GM12864 (cell line): ENCODE measurements at regions not wholly inside any gene's neighbourhood (a gene's known extent, or its start where the extent isn't known, plus 50 kb on each side); places are given as distances from the start of the nearest gene placed in this dataset.

Experiments
- DNase-seq: peaks from one replicate; pipeline ENCODE4 v3.0.0-alpha.2; 2011; ENCODE audit warnings: low read depth
- H3K4me3 ChIP-seq: 2 replicates; pipeline ENCODE4 v1.5.1; 2011; ENCODE audit warnings: mild to moderate bottlenecking, low read depth, low read length, control low read depth
- CTCF ChIP-seq: IDR thresholded peaks from 2 replicates; pipeline ENCODE4 v1.5.1; 2011; ENCODE audit warnings: low read depth, mild to moderate bottlenecking, moderate library complexity, low read length, control low read depth, inconsistent platforms; ENCODE audit errors: missing control alignments

- TF ChIP-seq CTCF: no peak
- no peak overlapping the region for H3K4me3 ChIP-seq
- no peak for DNase-seq
Observed at GRCh38 chr21:25005388-25005787, 601.9 kb downstream of the MRPL39 start.

GRCh38 chr21:25002676-25003075 lies 604.6 kb downstream of the MRPL39 start:
- TF ChIP-seq CTCF: no peak
- H3K4me3 ChIP-seq: no peak overlapping the region
- no peak for DNase-seq

- no peak for DNase-seq
- H3K4me3 ChIP-seq: no peak overlapping the region
Observed at GRCh38 chr21:24995216-24995615, 612.1 kb downstream of the MRPL39 start.

GRCh38 chr21:24994717-24995116 lies 612.6 kb downstream of the MRPL39 start:
- DNase-seq: no peak
- TF ChIP-seq CTCF: no peak
- no peak overlapping the region for H3K4me3 ChIP-seq

More at GRCh38 chr21:24995216-24995615, 612.1 kb downstream of the MRPL39 start:
- TF ChIP-seq CTCF: no peak

GRCh38 chr21:24989516-24989915 lies 617.8 kb downstream of the MRPL39 start:
- no peak for TF ChIP-seq CTCF
- H3K4me3 ChIP-seq: no peak overlapping the region
- DNase-seq: no peak

GRCh38 chr21:24988941-24989340 lies 618.3 kb downstream of the MRPL39 start:
- TF ChIP-seq CTCF: no peak
- no peak overlapping the region for H3K4me3 ChIP-seq
- DNase-seq: no peak

- DNase-seq: no peak
- no peak for TF ChIP-seq CTCF
- H3K4me3 ChIP-seq: no peak overlapping the region
Observed at GRCh38 chr21:24976238-24976637, 631.0 kb downstream of the MRPL39 start.
